Heart left ventricle (tissue), 16 donors: ENCODE measurements at regions not wholly inside any gene's neighbourhood (a gene's known extent, or its start where the extent isn't known, plus 50 kb on each side); places are given as distances from the start of the nearest gene placed in this dataset.

Experiments used
- ATAC-seq, 4 donors: fragments of 200-7000 bp; cut with Tn5 transposase; one replicate each; pipeline ENCODE4 v1.9.1; 2020 to 2022; ENCODE audit warnings: moderate library complexity in 4 of 4, mild to moderate bottlenecking in 3 of 4, moderate number of reproducible peaks in 1 of 4
- DNase-seq, 5 donors: peaks; one replicate each; pipeline ENCODE4 v3.0.0-alpha.2; 2020
- H3K27ac ChIP-seq, 12 donors: fragments of 200-600 bp; sonication (generic) in 4 of 12; one replicate each; pipeline versions ENCODE4 v1.5.0 to v1.8.0; 2016 to 2022; ENCODE audit warnings: mild to moderate bottlenecking in 2 of 12
- H3K27me3 ChIP-seq, 9 donors: fragments of 200-600 bp; sonication (generic) in 2 of 9; one replicate each; pipeline versions ENCODE4 v1.5.1 to v1.8.0; 2016 to 2022; ENCODE audit warnings: mild to moderate bottlenecking in 3 of 9
- H3K36me3 ChIP-seq, 9 donors: fragments of 200-600 bp; sonication (generic) in 2 of 9; one replicate each; pipeline versions ENCODE4 v1.5.0 to v1.8.0; 2018 to 2022; ENCODE audit warnings: mild to moderate bottlenecking in 2 of 9
- H3K4me1 ChIP-seq, 12 donors: fragments of 200-600 bp; sonication (generic) in 4 of 12; one replicate each; pipeline versions ENCODE4 v1.5.0 to v1.8.0; 2016 to 2022; ENCODE audit warnings: mild to moderate bottlenecking in 3 of 12
- H3K4me3 ChIP-seq, 12 donors: fragments of 200-600 bp; sonication (generic) in 4 of 12; one replicate each; pipeline versions ENCODE4 v1.5.0 to v1.8.0; 2017 to 2022; ENCODE audit warnings: mild to moderate bottlenecking in 9 of 12, moderate library complexity in 4 of 12
- H3K9me3 ChIP-seq, 12 donors: fragments of 200-600 bp; sonication (generic) in 4 of 12; one replicate each; pipeline versions ENCODE4 v1.5.0 to v1.8.0; 2016 to 2022; ENCODE audit warnings: mild to moderate bottlenecking in 1 of 12
- CTCF ChIP-seq, 12 donors: fragments of 200-600 bp; sonication (generic) in 4 of 12; IDR thresholded peaks; one replicate each; pipeline versions ENCODE4 v1.5.0 to v1.8.0; 2018 to 2022; ENCODE audit warnings: antibody characterized with exemption in 12 of 12, mild to moderate bottlenecking in 5 of 12
- POLR2A ChIP-seq, 2 donors: fragments of 450-650 bp; IDR thresholded peaks; one replicate each; pipeline ENCODE4 v1.6.1; 2017; ENCODE audit warnings: antibody characterized with exemption in 2 of 2, mild to moderate bottlenecking in 2 of 2, moderate library complexity in 2 of 2
- WGBS, 4 donors: extraction: QIAGEN DNeasy Blood & Tissue Kit in 2 of 4; methylation state at CpG; one replicate each; pipeline versions ENCODE4 v1.1.5 to v1.1.7; 2013 to 2018; 5-methylcytosine and 5-hydroxymethylcytosine counted together
- intact Hi-C, 10 donors: fragments of 100-400 bp; cut with DNase I; formaldehyde crosslinking; loops; one replicate each; pipeline versions ENCODE4 v1.11.1 to v1.14.2; 2022
- donor health status: ischemic (EF 13 %, LVEDD 7.1; RV severe dilation, severe dysfunction).
- donor health status: healthy with polysubstance abuse.
- donor health status: DM: no; HTN: yes; CAD: no.
- donor health status: DM: no; HTN: no; CAD: no.
- donor health status: ischemic (EF 25% LVEDD 6.9; RV normal size, moderate dysfunction).
- donor health status: ischemic (EF 25% LVEDD 5.7; RV mildly dilated, moderate dysfunction).
- donor health status: healthy.
- donor health status: DM: yes; HTN: yes; CAD: no.
- donor health status: ischemic (EF 35%, LVEDD 5.7; RV mildly dilated, moderate dysfunction).
- donor health status: nonischemic (EF 11% LVEDD 7.7; RV severe dilation, severe dysfunction).
- donor health status: DM: yes; HTN: yes; CAD: no.
- donor health status: PGD.
- donor health status: ischemic (EF 29% LVEDD 5.4; RV normal size, mild dysfunction).
- donor health status: nonischemic (EF 23%, LVEDD 6.1; RV moderate dilation, normal function).

GRCh38 chr13:100913143-100913542 lies 238.5 kb upstream of the TMTC4 start:
- 70 to 91% (median 79%) methylated on average over 6 of the region's 6 CpGs for WGBS, 4 donors
- no peak for TF ChIP-seq POLR2A (IDR thresholded peaks at IDR 0.05)
- no peak for TF ChIP-seq CTCF (IDR thresholded peaks at IDR 0.05)
- no peak for DNase-seq
- H3K4me1 ChIP-seq: no peaks in the 10 kb centered on the region
- intact Hi-C loops: no loop called here
- no peak for ATAC-seq
- no peak overlapping the region for H3K4me3 ChIP-seq
- no peaks in the 10 kb centered on the region for H3K36me3 ChIP-seq
- H3K27ac ChIP-seq: no peak overlapping the region
- peaks cover 0 to 12% (median 0%) of the 10 kb centered on the region in 12 donors for H3K9me3 ChIP-seq
- peaks cover 0 to 8% (median 0%) of the 10 kb centered on the region in 9 donors for H3K27me3 ChIP-seq

- no peak overlapping the region for H3K27ac ChIP-seq
- H3K9me3 ChIP-seq: no peaks in the 10 kb centered on the region
- TF ChIP-seq POLR2A (IDR thresholded peaks at IDR 0.05) (no peak), CTCF (IDR thresholded peaks at IDR 0.05) (no peak)
- no peak overlapping the region for H3K4me3 ChIP-seq
- ATAC-seq: no peak
- H3K4me1 ChIP-seq: no peaks in the 10 kb centered on the region
- no peaks in the 10 kb centered on the region for H3K36me3 ChIP-seq
- intact Hi-C loops: no loop called here
- H3K27me3 ChIP-seq: no peaks in the 10 kb centered on the region
- no peak for DNase-seq
- WGBS, 4 donors: 43 to 47% (median 45%) methylated on average over 3 of the region's 3 CpGs
These were observed 229.8 kb upstream of the TMTC4 start for GRCh38 chr13:100904293-100904976.

- intact Hi-C loops: no loop called here
- Histone ChIP-seq H3K4me1 (no peaks in the 10 kb centered on the region), H3K27ac (no peak overlapping the region), H3K27me3 (no peaks in the 10 kb centered on the region), H3K9me3 (no peaks in the 10 kb centered on the region), H3K36me3 (no peaks in the 10 kb centered on the region), H3K4me3 (no peak overlapping the region)
- ATAC-seq: no peak
- DNase-seq: no peak
- TF ChIP-seq CTCF (IDR thresholded peaks at IDR 0.05) (no peak), POLR2A (IDR thresholded peaks at IDR 0.05) (no peak)
- WGBS, 4 donors: 56 to 62% (median 57%) methylated on average over 5 of the region's 5 CpGs
These were observed 225.2 kb upstream of the TMTC4 start for GRCh38 chr13:100899720-100900316.

GRCh38 chr13:100898431-100898830 lies 223.8 kb upstream of the TMTC4 start:
- Histone ChIP-seq H3K4me3 (no peak overlapping the region), H3K27ac (no peak overlapping the region), H3K9me3 (no peaks in the 10 kb centered on the region), H3K36me3 (no peaks in the 10 kb centered on the region), H3K27me3 (no peaks in the 10 kb centered on the region), H3K4me1 (no peaks in the 10 kb centered on the region)
- intact Hi-C loops: no loop called here
- TF ChIP-seq POLR2A (IDR thresholded peaks at IDR 0.05) (no peak), CTCF (IDR thresholded peaks at IDR 0.05) (no peak)
- DNase-seq (no peak), ATAC-seq (no peak)
- WGBS, 4 donors: 61 to 77% (median 68%) methylated on average over 1 of the region's 1 CpG
